Fibroblast of upper back skin (primary cell): ENCODE measurements at regions not wholly inside any gene's neighbourhood (a gene's known extent, or its start where the extent isn't known, plus 50 kb on each side); places are given as distances from the start of the nearest gene placed in this dataset.

Source experiments
- DNase-seq: peaks from one replicate; pipeline ENCODE4 v3.0.0-alpha.2; 2013

- DNase-seq, result peak; percentile 17
Measured at GRCh38 chr3:21357241-21357640, 393.8 kb downstream of the ZNF385D start.

DNA sequence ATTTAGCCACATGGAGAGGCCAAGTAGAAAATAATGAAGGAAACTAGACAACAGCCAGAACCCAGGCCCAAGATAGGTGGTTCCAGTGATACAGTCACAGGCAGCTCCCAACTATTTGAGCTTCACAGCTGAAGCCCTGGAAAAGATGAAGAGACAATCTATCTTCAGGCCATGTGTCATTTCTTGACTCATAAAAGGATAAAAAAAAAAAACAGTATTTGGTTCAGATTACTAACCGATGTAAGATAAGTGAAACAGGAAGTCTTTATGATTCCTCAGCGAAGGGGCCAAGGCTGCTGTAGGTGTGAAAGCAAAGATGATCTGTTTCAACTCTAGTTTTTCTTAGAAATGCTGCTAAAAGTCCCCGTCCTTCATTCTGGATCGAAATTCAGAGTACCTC is 394.6 kb downstream of the ZNF385D start:
- DNase-seq, result peak; percentile 45

GRCh38 chr3:21345382-21345976 is 405.5 kb downstream of the ZNF385D start:
- no peak for DNase-seq

GRCh38 chr3:21331857-21332256 is 419.2 kb downstream of the ZNF385D start:
- no peak for DNase-seq

GRCh38 chr3:21331321-21331720 is 419.7 kb downstream of the ZNF385D start:
- peak; percentile 25 for DNase-seq

GRCh38 chr3:21330293-21330692 is 420.7 kb downstream of the ZNF385D start:
- DNase-seq, result no peak

GRCh38 chr3:21328711-21329390 is 422.2 kb downstream of the ZNF385D start:
- DNase-seq, result no peak

DNA sequence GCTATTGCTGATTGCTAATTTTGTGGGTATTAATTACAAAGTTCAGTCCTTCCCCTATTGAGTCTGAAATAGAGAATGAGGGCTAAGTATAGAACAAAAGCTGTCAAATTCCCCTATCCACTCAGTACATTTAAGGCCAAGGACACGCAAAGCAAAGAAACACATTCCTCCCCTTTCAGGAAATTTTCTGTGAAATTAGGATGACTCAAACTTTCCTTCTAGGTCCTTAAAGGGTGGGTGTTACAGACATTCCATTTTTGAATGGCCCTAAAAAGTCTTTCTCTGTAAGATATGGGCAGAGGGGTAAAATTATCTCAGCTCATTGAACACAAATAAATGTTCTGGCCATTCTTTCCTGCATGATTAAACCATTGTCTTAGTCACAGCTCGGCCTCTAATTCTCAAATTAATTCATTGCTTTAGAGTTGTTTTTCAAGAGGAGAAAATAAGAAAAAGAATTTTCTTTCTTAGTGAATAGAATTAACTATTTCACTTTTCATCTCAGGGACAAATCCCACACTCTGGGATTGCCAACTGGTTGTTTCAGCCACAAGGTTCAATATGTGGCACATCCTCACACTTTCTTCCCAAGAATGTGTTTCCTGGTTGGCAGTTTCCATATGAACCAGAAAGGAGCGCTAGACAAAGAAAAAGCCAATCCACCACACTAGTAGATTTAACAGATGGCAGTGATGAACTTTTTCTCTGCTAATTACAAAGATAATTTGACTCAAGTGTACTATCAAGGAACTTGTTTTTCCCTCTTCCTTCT is 424.1 kb downstream of the ZNF385D start:
- DNase-seq, result peak; percentile 71

DNA sequence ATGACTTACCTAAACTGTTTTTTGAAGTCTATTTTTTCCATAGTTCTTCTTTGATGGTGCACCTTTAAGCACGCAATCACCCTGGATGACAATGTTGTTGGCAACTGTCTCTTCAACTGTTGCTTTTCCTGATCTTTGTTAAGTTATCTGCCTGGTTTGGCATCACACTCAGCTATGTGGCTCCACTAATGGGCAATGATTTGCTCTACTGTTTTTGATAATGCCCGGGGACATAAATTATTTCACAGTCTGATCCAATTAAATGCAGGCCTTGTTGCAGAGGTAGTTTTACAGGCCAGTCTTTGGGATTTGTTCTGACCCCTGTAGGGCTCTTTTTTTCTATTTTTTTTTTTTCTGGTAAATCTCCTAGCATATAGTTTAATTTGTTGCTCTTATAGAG is 436.3 kb downstream of the ZNF385D start:
- DNase-seq, result no peak

DNA sequence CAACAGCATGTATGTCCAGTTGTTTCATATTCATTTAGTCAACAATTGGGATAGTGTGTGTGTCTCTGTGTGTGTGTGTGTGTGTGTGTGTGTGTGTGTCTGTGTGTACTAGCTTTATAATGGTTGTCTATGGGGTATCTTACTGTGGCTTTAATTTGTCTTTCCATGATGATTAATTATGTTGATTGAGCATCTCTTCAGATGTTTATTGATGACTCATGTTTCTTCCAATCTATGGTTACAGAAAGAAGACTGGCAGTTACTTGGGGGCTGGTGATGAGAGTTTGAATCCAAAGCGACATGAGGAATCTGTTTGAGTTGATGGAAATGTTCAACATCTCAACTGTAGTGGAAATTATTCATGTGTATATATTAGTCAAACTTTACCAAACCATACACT is 440.1 kb downstream of the ZNF385D start:
- no peak for DNase-seq

- no peak for DNase-seq
Measured at GRCh38 chr3:21310161-21310560, 440.8 kb downstream of the ZNF385D start.

DNA sequence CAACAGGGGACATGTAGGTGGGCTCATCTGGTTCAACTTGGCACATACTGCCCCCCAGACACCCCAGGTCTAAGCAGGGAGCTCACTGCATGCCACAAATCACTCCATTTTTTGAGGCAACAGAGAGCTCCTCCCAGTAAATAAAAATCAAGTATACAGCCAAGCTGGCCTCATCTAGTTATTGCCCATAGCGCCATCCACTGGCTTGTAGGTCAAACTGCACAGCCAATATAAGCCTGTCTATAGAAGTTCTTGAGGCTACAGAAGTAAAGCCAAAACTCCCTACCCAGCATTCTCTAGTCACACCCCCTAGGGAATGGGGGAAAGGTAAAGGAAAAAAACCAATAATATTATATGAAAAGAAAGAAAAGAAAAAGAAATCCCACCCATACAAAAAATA is 453.7 kb downstream of the ZNF385D start:
- no peak for DNase-seq

- DNase-seq, result peak; percentile 61
Measured at GRCh38 chr3:21294768-21295167, 456.2 kb downstream of the ZNF385D start.

- DNase-seq, result no peak
Measured at GRCh38 chr3:21292971-21293370, 458.0 kb downstream of the ZNF385D start.

DNA sequence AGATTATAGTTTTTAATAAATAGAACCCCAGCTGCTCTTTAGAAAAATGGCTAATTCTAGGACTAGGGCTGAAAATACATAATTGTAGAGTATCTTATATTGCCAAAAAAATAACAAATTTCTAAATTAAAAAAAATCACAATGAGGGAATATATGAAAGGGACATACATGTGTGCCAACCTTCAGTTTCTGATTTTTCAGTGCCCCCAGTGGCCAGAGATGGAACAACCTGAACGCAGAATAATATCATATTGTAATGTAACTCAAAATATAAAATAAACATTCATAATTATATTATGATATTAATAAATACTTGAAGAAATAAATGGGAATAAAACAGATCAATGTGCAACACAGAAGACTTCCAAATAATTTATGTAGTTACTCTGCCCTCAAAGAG is 460.5 kb downstream of the ZNF385D start:
- DNase-seq, result no peak

DNA sequence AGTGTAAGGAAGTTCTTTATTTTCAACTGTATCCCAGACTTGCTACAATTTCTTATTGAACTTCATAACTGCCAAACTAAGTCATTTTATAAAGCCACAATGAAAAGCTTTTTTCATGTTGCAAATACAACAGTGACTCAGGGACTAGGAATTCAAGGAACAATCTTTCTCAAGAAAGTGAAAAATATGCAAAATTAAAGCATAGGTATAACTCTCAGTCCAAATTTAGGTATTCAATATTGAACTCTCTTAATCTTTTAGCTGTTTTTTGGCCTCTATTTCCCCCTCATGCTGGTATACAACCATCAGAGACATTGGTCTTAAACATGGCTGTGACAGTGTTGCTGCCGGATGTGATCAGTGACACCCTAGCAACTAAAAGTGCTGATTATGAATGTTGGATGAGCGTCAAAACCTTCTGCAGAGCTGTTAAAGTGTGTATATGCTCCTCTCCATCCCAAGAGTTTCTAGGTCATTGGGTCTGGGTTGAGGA is 476.9 kb downstream of the ZNF385D start:
- DNase-seq, result peak; percentile 74

DNA sequence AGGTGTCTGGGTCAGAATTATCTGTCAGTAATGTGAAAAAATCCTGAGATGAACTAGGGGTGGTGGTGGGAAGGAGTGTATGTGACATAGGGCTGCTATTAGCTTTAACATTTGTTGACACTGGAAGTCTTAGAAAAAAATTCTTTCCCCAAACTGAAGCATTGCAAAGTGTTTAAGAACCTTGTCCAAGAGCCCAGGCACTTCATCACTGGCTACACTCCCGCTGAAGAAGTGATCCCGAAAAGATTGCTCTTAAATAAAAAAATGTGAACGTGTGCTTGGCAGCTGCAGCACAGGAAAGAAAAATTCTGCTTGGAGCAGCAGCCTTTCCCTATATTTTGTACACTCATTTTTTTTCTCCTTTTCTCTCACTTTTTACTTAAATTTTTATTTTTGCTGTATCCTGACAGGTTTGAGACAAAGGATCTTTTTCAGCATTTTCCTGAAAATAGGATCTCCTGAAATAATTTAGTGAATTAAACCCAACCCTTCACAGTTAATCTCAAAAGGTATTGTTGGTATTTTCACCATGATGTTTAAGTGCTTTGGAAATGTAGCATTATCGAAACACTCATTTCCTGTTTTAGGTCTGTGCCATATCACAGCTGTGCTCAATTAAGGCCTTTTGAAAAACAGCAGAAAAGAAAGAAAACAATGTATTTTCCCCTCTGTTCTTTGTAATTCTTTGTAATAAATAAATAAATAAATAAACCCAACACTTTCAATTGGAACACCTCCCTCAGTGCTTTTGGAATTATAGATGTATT is 477.6 kb downstream of the ZNF385D start:
- peak; percentile 80 for DNase-seq

- no peak for DNase-seq
Measured at GRCh38 chr3:21271606-21272016, 479.4 kb downstream of the ZNF385D start.

- DNase-seq, result no peak
Measured at GRCh38 chr3:21269882-21270281, 481.1 kb downstream of the ZNF385D start.

DNA sequence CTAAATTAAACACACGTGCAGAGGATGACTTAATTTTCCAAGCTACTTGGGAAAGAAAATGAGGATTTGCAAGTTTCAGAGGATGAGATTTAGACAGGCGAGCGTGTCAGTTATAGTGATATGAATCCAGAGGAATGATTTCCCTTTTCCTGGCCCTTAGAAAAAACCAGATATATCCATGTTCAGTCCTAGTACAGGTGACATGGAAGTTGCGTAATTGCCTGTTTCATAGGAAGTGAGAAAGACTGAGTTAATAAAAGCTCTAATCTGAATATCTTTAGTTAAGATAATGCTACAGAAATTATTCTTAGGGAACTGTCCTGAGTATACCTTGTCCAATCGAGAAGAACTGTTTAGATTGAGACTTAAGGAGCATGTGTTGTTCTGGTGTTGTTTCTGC is 490.5 kb downstream of the ZNF385D start:
- DNase-seq, result no peak

DNA sequence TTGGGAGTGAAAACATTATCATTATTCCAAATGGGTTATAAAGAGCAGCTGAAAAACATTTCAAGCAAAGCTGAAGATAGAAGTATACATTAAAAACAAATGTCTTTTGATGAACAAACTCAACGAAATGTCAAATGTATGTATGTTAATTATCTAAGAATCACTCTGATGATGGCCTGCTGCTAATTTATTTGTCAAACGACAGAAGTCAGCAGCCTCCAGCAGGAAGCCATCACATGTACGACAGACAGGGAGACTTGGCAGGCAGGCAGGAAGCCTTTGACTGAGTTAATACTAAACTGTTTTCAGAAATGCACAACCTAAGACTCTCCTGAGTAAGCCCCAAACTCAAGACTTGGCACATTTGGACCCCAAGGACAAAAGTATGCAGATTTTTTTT is 491.1 kb downstream of the ZNF385D start:
- DNase-seq, result no peak

DNA sequence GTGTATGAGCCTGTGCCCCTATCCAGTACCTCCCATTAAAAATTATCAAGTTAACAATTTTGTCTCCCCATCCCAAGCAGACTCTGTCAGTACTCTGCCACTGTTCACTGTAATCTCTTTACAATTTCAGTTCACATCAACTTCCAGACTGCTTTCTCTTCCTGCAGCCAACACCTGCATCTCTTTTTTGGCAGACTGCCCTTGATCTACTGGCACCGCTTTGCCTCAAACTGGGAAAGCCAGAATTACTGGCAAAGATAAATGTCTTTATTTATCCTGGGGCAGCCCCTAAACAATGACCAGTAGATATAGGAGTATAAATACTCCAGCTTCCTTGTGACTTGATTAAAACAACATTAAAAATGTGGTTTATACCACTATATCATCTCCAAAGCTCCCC is 494.1 kb downstream of the ZNF385D start:
- no peak for DNase-seq

GRCh38 chr3:21238661-21239060 is 512.3 kb downstream of the ZNF385D start:
- no peak for DNase-seq
